VCaP (cell line): ENCODE measurements at regions not wholly inside any gene's neighbourhood (a gene's known extent, or its start where the extent isn't known, plus 50 kb on each side); places are given as distances from the start of the nearest gene placed in this dataset.

Experiments
- H3K27ac ChIP-seq: fragments of 450-650 bp; 2 replicates; pipeline ENCODE4 v1.5.1; 2017
- CTCF ChIP-seq: fragments of 450-650 bp; conservative IDR thresholded peaks from 2 replicates; pipeline ENCODE4 v1.5.1; 2017; ENCODE audit warnings: mild to moderate bottlenecking, moderate library complexity

DNA sequence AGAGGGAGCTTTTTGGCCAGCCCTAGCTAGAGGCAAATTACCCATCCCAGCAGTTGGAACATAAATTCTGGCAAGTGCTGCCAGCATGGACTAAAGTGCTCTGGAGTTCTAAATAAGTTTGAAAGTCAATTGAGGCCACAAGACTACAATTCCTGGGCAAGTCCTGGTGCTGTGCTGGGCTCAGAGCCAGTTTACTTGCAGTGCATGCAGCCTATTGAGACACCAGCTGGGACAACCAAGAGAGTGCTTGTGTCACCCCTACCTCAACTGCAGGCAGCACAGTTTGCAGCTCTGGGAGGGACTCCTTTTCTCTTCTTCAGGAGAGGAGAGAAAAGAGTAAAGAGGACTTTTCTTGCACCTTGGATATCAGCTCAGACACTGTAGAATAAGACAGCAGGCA is 277.2 kb upstream of the TMEFF2 start:
- no peak for TF ChIP-seq CTCF
- H3K27ac ChIP-seq: no peak overlapping the region; the same call in 1 of the 2 replicates

GRCh38 chr2:192469612-192470011 is 274.9 kb upstream of the TMEFF2 start:
- H3K27ac ChIP-seq: peak overlapping the region; percentile 96
- no peak for TF ChIP-seq CTCF

GRCh38 chr2:192467953-192468660 is 273.4 kb upstream of the TMEFF2 start:
- TF ChIP-seq CTCF: no peak
- H3K27ac ChIP-seq: peak overlapping the region; percentile 96

DNA sequence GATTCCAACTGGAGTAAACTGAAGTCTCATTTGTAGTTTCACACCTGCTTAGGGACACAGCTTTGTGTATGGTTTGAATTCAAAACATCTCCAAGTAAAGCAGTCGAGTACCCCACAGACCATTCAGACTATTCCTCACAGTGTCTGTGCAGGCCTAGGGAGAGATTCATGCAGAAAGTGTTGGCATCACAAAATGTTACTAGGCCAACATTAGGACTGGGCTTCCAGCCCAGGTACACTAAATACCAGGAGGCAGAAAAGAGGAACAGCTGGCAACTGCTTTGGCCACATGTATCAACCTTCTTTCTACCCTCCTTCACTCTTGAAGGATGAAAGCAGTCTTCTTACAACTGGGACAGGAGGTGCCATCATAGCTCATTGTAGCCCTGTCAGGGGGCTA is 270.4 kb upstream of the TMEFF2 start:
- peak overlapping the region; percentile 96 for H3K27ac ChIP-seq
- TF ChIP-seq CTCF: no peak

DNA sequence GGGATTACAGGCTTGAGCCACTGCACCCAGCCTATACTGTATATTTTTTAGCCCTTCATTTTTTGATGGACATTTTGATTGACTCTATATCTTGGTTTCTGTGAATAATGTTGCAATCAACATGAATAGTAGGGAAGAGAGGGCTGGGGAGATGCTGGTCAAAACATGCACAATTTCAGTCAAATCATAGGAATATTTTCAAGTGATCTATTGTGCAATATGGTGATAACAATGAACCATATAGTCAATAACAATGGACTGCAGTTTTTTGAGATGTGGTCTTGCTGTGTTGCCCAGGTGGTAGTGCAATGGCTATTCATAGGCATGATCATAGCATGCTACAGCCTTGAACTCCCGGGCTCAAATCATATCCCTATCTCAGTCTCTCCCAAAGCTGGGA is 264.7 kb upstream of the TMEFF2 start:
- TF ChIP-seq CTCF: no peak
- no peak overlapping the region for H3K27ac ChIP-seq

DNA sequence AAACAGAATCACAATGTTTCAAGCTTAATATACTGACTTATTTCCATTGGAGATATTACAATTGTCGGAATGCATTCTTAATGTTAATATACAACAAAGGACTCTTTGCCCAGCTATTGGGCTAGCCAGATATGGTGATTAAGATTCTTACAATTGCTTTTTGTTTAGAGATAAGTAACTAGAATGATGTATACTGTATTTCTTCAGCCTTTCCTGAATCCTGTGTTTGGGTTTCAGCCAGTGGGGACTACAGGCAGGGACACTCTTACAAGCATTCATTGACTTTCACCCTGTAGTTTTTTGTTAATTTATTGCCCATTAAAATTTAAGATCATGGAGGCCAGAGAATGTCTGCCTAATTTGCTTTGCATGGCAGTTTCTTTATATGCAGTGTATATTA is 254.1 kb upstream of the TMEFF2 start:
- TF ChIP-seq CTCF: no peak
- H3K27ac ChIP-seq: no peak overlapping the region

DNA sequence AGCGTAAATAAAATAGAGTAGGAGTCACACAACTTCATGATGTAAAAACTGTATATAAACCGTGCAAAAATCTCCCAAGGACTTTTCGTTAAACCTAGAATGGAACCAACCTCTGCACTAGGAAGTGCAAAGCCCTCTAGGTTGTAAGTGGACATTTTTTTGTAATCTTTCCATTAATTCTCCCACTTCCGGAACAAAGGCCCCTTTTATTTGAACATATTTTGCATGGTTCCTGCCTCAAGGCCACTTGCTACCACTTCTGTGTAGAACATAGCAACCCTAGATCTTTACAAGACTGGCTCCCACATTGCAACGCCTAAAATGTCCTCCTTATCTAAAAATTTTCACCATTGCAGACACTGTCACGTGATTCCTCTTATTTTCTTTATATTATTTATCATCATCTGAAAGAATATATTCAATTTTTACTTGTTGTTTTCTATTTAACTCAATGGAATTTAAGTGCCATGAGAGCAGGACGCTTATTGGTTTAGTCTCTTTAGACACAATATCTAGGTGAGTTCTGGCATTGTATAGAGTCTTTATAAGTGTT is 249.6 kb upstream of the TMEFF2 start:
- TF ChIP-seq CTCF: no peak
- H3K27ac ChIP-seq: no peak overlapping the region
